Femur (tissue), 1 donor: ENCODE measurements at regions not wholly inside any gene's neighbourhood (a gene's known extent, or its start where the extent isn't known, plus 50 kb on each side); places are given as distances from the start of the nearest gene placed in this dataset.

Source experiments
- DNase-seq: peaks from one replicate; pipeline ENCODE4 v3.0.0-alpha.2; 2017

GRCh38 chr15:85943791-85944190, 135.9 kb upstream of the AGBL1 start:
- DNase-seq, result no peak

- DNase-seq, result no peak
Measured at GRCh38 chr15:85947021-85947420, 132.7 kb upstream of the AGBL1 start.

DNA sequence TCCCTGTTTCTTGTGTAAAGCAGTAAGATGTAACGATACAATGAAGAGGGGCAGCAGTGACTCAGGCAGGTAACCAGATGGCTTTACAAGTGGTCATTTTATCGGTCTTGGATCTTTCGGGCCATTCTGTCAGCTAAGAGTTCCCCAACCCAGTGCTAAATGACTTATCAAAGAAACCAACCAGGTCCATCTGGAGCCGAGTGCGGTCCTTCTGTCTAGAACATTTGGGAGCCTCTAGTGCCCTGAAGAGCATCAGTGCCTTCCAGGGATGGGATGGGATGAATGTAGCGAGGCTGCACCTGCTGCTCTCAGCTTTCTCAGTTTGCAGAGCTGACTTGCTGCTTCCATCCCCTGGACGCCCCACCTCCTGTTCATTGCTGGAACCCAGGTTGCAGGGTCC, 131.7 kb upstream of the AGBL1 start:
- DNase-seq, result no peak

DNA sequence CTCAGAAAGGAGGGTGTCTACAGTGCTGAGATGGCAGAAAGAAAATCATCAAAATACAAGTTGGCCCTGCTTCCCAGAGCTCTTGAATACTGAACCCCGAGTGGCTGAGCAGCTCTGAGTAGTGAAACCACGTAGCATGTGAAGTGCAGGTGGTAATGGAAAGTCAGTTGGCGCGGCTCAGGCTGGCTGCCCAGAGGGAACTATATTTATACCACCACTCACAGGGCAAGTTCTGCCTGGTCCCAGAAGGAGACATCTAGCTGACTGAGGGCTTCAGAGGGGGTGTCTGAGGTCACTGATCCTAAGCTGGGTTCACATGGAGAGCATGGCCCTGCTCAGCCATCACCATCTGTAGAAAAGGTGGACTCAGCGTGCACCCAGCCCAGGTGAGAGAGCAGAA, 129.6 kb upstream of the AGBL1 start:
- DNase-seq, result peak; percentile 35

GRCh38 chr15:85954586-85954985, 125.1 kb upstream of the AGBL1 start:
- no peak for DNase-seq

DNA sequence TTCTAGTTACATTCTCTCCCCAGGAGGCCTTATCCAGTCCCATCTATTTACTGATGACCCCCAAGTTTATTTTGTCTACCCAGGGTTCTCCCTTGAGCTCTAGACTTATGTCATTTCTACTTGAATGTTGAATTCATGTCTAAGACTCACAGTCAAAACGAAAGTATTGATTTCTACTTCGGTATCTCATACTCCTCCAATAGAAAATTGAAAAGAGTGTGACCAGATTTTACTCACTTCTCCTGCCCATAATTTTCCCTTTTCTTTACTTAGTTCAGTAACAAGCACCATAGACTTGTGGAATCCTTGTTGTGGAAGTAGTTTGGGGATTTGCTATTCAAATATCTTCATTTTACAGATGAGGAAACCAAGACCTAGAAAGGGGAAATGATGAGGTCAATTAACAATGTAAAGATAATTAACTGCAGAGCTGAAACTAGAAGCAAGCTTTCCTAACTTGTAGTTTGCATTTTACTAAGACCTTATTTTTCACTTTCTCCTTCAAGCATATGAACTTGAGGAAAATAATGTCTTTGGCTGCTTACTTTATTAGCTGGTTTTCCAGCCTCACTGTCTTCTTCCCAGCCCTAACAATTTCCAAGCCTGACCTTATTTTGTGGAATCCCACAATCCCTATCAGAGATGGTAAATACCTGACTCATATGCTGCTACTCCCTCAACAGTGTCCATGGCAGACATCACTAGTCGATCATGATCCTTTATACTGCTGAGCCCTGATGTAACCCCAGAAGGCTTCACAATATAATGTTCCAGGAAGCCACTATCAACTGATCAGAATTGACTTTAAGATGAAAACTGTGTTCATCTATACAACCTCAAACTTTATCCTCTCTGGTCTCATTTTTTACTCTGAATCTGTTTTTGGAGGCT, 123.9 kb upstream of the AGBL1 start:
- no peak for DNase-seq

- no peak for DNase-seq
Measured at GRCh38 chr15:85956532-85957275, 123.0 kb upstream of the AGBL1 start.

GRCh38 chr15:85959611-85960010, 120.1 kb upstream of the AGBL1 start:
- DNase-seq, result no peak

DNA sequence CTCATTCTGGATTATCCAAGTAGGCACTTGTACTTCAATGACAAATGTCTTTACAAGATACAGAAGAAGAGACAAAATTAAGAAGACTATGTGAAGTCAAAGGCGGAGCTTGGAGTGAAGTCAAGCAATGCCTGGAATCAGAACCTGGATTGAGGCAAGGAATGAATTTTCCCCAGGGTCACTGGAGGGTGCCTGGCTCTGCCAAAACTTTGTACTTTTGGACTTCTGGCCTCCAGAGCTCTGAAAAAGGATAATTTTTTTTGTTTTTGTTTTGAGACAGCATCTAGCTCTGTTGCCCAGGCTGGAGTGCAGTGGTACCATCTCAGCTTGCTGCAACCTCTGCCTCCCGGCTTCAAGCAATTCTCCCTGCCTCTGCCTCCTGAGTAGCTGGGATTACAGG, 119.3 kb upstream of the AGBL1 start:
- DNase-seq, result no peak

DNA sequence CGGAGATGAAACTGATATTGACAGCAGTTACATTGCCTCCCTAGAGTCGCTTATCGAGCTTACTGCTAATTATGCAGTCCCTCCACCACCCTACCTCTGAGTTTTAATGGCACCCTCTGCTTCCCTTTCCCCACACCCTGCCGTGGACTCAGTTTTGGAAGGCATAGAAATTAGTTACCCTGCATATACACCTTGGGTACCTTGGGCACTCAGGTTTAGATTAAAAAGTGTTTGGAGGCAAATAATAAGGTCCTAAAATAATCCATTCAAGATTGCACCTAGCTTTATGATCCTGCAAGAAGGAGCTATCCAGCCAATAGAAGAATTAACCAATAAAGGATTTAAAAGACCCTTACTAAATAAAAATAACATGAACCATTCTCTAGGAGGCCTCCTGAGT, 117.8 kb upstream of the AGBL1 start:
- DNase-seq, result no peak

DNA sequence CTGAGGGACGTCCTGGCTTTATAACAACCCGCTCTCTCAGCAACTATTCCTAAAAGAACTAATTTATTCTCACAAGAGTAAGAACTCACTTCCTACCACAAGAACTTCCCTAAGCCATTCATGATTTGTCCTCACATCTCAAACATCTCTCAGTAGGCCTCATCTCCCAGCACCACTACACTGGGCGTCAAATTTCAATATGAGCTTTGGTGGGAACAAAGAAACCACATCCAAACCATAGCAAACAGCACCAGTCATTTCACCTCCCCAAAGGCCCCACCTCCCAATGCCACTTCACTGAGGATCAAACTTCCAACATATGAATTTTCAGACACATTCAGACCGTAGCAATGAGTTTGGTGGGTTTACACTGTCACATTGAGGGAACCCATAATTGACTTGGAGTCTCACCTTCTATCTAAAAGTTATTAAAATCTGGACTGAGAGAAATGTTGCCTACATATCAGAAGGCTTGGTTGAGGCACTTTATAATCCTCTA, 116.4 kb upstream of the AGBL1 start:
- DNase-seq, result no peak

DNA sequence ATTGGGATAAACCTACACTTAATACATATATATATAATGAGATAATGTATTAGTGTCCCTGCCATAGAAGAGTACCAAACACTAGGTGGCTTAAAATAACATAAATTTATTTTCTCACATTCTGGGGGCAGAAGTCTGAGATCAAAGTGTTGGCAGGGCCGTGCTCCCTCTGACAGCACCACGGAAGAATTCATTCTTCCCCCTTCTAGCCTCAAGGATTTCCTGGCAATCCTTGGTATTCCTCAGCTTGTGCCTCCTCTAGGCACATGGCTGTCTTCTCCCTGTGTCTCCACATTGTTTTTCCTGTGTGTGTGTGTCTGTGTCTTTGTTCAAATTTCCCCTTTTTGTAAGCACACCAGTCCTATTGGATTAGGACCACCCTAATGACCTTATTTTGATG, 115.2 kb upstream of the AGBL1 start:
- DNase-seq, result no peak

DNA sequence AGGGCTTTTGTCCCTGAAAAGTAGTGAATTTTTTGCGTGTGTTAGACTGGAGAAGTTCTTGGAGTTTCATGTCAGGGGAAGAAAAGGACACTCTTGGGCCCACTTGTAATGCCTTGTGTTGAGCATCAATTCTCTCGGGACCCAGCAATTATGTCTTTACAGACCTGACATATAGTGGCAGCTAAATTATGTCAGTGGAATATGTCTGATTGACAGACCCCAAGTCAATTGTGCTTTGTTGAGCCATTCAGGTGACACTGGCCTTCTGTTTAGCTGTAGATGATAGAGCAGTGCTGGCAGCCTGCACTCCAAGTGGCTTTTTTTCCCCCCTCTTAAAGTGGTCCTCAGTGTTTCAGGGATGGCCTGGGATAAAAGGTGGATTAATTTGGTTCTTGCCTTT, 112.1 kb upstream of the AGBL1 start:
- DNase-seq, result no peak

DNA sequence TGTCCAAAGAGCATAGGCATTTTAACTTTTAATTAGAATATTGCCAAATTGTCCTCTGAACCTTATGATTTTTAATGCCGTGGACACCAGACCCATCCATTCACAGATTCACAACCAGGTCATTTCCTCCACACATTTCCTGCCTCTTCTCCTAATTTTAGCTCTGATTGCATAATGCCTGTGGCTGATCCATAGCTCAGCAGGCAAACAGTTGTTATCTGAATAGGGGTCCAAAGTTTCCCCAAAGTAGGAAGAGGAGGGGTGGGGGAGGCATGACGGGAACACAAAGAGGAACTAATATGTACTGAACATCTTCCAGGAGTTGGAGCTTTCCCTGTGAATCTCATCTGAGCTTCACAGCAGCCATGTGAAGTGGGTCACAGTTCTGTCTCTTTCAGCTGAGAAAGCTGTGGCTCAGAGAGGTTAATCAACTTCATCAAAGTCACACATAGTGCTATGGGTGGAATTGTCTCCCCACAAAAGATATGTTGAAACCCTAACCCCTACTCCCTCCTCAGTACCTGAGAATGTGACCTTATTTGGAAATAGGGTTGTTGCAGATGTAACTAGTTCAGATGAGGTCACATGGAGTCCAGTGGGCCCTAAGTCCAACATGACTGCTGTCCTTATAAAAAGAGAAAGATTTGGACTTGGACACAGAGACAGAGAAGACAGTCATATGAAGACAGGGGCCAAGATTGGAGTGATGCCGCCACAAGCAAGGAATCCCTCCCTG, 106.7 kb upstream of the AGBL1 start:
- no peak for DNase-seq

- DNase-seq, result peak; percentile 67
Measured at GRCh38 chr15:85973584-85974347, 105.9 kb upstream of the AGBL1 start.

DNA sequence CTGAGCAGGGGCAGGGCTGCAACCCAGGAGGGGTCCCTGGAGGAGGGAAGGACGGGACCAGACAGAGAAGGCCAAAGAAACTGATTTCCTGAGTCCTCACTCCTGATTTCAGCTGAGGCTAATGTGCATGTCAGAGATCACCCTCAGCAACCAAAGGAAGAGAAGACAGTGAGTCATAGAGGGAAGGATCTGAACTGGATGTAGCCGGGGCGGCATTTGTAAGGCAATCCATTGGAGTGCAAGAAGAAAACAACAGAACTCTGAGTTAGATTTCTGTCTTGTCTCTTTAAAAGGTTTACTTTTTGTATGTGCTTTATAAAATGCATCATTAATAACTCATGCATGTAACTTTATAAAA, 105.3 kb upstream of the AGBL1 start:
- no peak for DNase-seq

DNA sequence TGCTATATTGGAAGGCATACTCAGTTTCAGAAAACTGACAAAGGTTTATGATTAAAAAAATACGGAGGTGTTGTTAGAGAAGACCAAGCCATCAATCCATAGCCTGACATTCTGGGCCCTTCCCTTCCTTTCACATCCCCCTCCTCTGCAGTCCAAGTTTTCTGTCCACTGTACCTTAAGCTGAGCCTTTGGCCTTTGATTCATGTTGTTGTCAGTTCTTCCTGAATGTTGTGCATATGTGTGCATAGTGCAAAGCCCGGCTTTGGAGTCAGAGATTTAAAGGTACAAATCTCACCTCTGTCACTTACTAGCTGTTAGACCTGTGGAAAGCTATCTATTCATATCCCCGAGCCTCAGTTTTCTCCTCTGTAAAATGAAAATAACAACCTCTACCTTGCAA, 104.9 kb upstream of the AGBL1 start:
- DNase-seq, result no peak

GRCh38 chr15:85976102-85976501, 103.6 kb upstream of the AGBL1 start:
- no peak for DNase-seq

- DNase-seq, result no peak
Measured at GRCh38 chr15:85976986-85977385, 102.7 kb upstream of the AGBL1 start.

GRCh38 chr15:85977586-85977985, 102.1 kb upstream of the AGBL1 start:
- no peak for DNase-seq

GRCh38 chr15:85979929-85980328, 99.7 kb upstream of the AGBL1 start:
- no peak for DNase-seq

GRCh38 chr15:85980946-85981345, 98.7 kb upstream of the AGBL1 start:
- no peak for DNase-seq

- no peak for DNase-seq
Measured at GRCh38 chr15:85984241-85984640, 95.4 kb upstream of the AGBL1 start.
